NT2/D1 (cell line): ENCODE measurements at regions not wholly inside any gene's neighbourhood (a gene's known extent, or its start where the extent isn't known, plus 50 kb on each side); places are given as distances from the start of the nearest gene placed in this dataset.

Experiments
- SUZ12 ChIP-seq: IDR thresholded peaks from 2 replicates; pipeline ENCODE4 v1.6.1; 2011; ENCODE audit not compliant: insufficient read length, insufficient read depth; ENCODE audit errors: extremely low read depth
- YY1 ChIP-seq: IDR thresholded peaks from 2 replicates; pipeline ENCODE4 v1.6.1; 2011; ENCODE audit not compliant: insufficient read length, insufficient read depth
- ZNF274 ChIP-seq: IDR thresholded peaks from 2 replicates; pipeline ENCODE4 v1.6.1; 2011; ENCODE audit warnings: mild to moderate bottlenecking, low read depth, low read length

DNA sequence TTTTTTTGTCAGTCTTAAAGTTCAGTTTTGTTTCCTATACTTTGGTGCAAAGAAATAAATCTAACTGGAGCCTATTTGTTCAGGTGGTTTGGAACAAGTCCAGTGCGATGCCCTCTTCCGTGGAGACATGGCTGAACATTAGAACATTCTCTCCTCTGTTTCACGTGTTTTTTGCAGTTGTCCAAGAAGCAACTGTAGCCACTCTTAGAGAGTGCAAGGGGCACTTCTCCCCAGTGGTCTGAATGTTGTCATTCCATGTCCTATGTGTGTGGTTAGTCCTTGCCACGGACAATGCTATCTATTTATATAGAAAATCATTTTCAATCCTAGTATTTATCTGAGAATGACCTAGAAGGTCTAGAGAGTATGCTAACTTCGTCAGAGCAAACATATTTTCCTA, 1232.5 kb upstream of the SEL1L start:
- TF ChIP-seq ZNF274 (no peak), SUZ12 (no peak), YY1 (no peak)
